ENCODE measurements at regions not wholly inside any gene's neighbourhood (a gene's known extent, or its start where the extent isn't known, plus 50 kb on each side); places are given as distances from the start of the nearest gene placed in this dataset.

- H3K9me2 ChIP-seq (ENCODE audit: insufficient read depth, low read length), result no peaks in the 10 kb centered on the region
- intact Hi-C loops (cut with micrococcal nuclease; ENCODE audit: unreplicated experiment), result no loop called here
- no peaks in the 10 kb centered on the region for H3K79me2 ChIP-seq (ENCODE audit: insufficient read depth, low read depth, low read length)
- H3K9me3 ChIP-seq (ENCODE audit: low read length), result no peaks in the 10 kb centered on the region
- no peak overlapping the region for H2AFZ ChIP-seq (ENCODE audit: low read length)
- no peaks in the 10 kb centered on the region for H4K20me1 ChIP-seq (ENCODE audit: insufficient read depth, low read length)
- BruUV-seq (replicated peaks), result no TSS peak
- no peaks in the 10 kb centered on the region for H3K4me1 ChIP-seq (ENCODE audit: insufficient read depth, low read length, poor library complexity, severe bottlenecking)
- no peak for TF ChIP-seq EZH2phosphoT487 (IDR thresholded peaks at IDR 0.05; ENCODE audit: borderline replicate concordance, low read depth, low read length)
- TF ChIP-seq CTCF (conservative IDR thresholded peaks at IDR 0.05; ENCODE audit: low read length), result no peak
- ChIA-PET POLR2A (no interaction called here), CTCF (ENCODE audit: unreplicated experiment) (no interaction called here)
- H3K36me3 ChIP-seq (ENCODE audit: insufficient read depth, low read length), result no peaks in the 10 kb centered on the region
- H3K27ac ChIP-seq (ENCODE audit: low read depth, low read length, poor library complexity, severe bottlenecking), result no peak overlapping the region
- DNase-seq (ENCODE audit: low spot score), result no peak
- no peak overlapping the region for H3K4me3 ChIP-seq (ENCODE audit: low read depth, low read length, poor library complexity, severe bottlenecking)
- no peak overlapping the region for H3K4me2 ChIP-seq (ENCODE audit: low read length)
Observed at GRCh38 chr7:13489386-13489785, 500.1 kb downstream of the ETV1 start.

GRCh38 chr7:13496976-13497375 lies 492.5 kb downstream of the ETV1 start:
- POLR2A ChIA-PET, result no interaction called here
- no peak overlapping the region for H3K4me2 ChIP-seq (ENCODE audit: low read length)
- H3K36me3 ChIP-seq (ENCODE audit: insufficient read depth, low read length), result no peaks in the 10 kb centered on the region
- no peak overlapping the region for H2AFZ ChIP-seq (ENCODE audit: low read length)
- H3K4me3 ChIP-seq (ENCODE audit: low read depth, low read length, poor library complexity, severe bottlenecking), result no peak overlapping the region
- TF ChIP-seq EZH2phosphoT487 (IDR thresholded peaks at IDR 0.05; ENCODE audit: borderline replicate concordance, low read depth, low read length), result no peak
- TF ChIP-seq CTCF (conservative IDR thresholded peaks at IDR 0.05; ENCODE audit: low read length), result no peak
- BruUV-seq (replicated peaks), result no TSS peak
- no peak overlapping the region for H3K27ac ChIP-seq (ENCODE audit: low read depth, low read length, poor library complexity, severe bottlenecking)
- no peak for DNase-seq (ENCODE audit: low spot score)
- no peaks in the 10 kb centered on the region for H4K20me1 ChIP-seq (ENCODE audit: insufficient read depth, low read length)
- H3K9me2 ChIP-seq (ENCODE audit: insufficient read depth, low read length), result no peaks in the 10 kb centered on the region
- H3K9me3 ChIP-seq (ENCODE audit: low read length), result no peaks in the 10 kb centered on the region
- CTCF ChIA-PET (ENCODE audit: unreplicated experiment), result no interaction called here
- intact Hi-C loops (cut with micrococcal nuclease; ENCODE audit: unreplicated experiment), result no loop called here
- H3K79me2 ChIP-seq (ENCODE audit: insufficient read depth, low read depth, low read length), result no peaks in the 10 kb centered on the region
- H3K4me1 ChIP-seq (ENCODE audit: insufficient read depth, low read length, poor library complexity, severe bottlenecking), result no peaks in the 10 kb centered on the region

- no peaks in the 10 kb centered on the region for H3K79me2 ChIP-seq (ENCODE audit: insufficient read depth, low read depth, low read length)
- H3K9me2 ChIP-seq (ENCODE audit: insufficient read depth, low read length), result no peaks in the 10 kb centered on the region
- H3K27ac ChIP-seq (ENCODE audit: low read depth, low read length, poor library complexity, severe bottlenecking), result no peak overlapping the region
- no peaks in the 10 kb centered on the region for H4K20me1 ChIP-seq (ENCODE audit: insufficient read depth, low read length)
- POLR2A ChIA-PET, result no interaction called here
- intact Hi-C loops (cut with micrococcal nuclease; ENCODE audit: unreplicated experiment), result no loop called here
- no peak overlapping the region for H3K4me2 ChIP-seq (ENCODE audit: low read length)
- no TSS peak for BruUV-seq (replicated peaks)
- no peak overlapping the region for H3K4me3 ChIP-seq (ENCODE audit: low read depth, low read length, poor library complexity, severe bottlenecking)
- 0 out of 2 replicates have a peak, but pooled peaks cover 11% of the 10 kb centered on the region for H3K9me3 ChIP-seq (ENCODE audit: low read length)
- no peaks in the 10 kb centered on the region for H3K4me1 ChIP-seq (ENCODE audit: insufficient read depth, low read length, poor library complexity, severe bottlenecking)
- no peak overlapping the region for H2AFZ ChIP-seq (ENCODE audit: low read length)
- no peaks in the 10 kb centered on the region for H3K36me3 ChIP-seq (ENCODE audit: insufficient read depth, low read length)
- TF ChIP-seq CTCF (conservative IDR thresholded peaks at IDR 0.05; ENCODE audit: low read length), result no peak
- no peak for TF ChIP-seq EZH2phosphoT487 (IDR thresholded peaks at IDR 0.05; ENCODE audit: borderline replicate concordance, low read depth, low read length)
- CTCF ChIA-PET (ENCODE audit: unreplicated experiment), result no interaction called here
- DNase-seq (ENCODE audit: low spot score), result no peak
Observed at GRCh38 chr7:13508586-13508985, 480.9 kb downstream of the ETV1 start.

All from OCI-LY7 (cell line).